PC-3 (cell line): ENCODE measurements at regions not wholly inside any gene's neighbourhood (a gene's known extent, or its start where the extent isn't known, plus 50 kb on each side); places are given as distances from the start of the nearest gene placed in this dataset.

Experiments
- EZH2 ChIP-seq: fragments of 300-600 bp; sonication (generic); IDR thresholded peaks from one replicate; pipeline ENCODE4 v1.6.1; 2017; ENCODE audit warnings: antibody characterized with exemption, mild to moderate bottlenecking, low read length; ENCODE audit not compliant: unreplicated experiment
- EZH2phosphoT487 ChIP-seq: fragments of 300-600 bp; sonication (generic); IDR thresholded peaks from 2 replicates; pipeline ENCODE4 v1.6.1; 2018; ENCODE audit warnings: mild to moderate bottlenecking, antibody characterized with exemption, low read length, borderline replicate concordance
- TF ChIP-seq, protein P1 (sequence below): fragments of 300-600 bp; sonication (generic); conservative IDR thresholded peaks from 2 replicates; pipeline ENCODE4 v1.5.1; 2017; ENCODE audit warnings: antibody characterized with exemption, low read depth, mild to moderate bottlenecking, low read length

DNA sequence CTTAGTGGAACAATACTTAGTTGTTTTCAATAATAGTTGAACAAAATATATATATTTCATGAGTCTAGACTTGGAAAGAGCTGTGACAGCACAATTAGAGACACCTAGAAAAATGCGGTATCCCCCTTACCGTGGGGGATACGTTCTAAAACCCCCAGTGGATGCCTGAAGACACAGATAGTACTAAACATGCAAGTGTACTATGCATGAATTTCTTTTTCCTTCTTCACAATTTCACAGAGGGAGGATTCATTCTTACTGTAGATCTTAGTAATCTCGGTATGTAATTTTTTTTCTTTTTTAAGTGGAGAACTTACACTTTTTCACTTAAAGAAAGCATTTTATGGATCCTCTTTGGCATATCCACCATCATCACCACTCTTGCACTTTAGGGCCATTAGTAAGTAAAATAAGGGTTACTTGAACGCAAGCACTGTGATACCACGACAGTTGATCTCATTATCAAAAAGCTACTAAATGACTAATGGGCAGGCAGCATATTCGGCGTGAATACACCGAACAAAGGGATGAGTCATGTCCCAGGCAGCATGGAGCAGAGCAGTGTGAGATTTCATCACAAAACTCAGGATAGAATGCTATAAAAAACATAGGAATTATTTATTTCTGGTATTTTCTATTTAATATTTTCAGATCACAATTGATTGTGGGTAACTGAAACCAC is 72.3 kb upstream of the ZNF280D start:
- no peak for TF ChIP-seq EZH2
- TF ChIP-seq, protein P1, sequence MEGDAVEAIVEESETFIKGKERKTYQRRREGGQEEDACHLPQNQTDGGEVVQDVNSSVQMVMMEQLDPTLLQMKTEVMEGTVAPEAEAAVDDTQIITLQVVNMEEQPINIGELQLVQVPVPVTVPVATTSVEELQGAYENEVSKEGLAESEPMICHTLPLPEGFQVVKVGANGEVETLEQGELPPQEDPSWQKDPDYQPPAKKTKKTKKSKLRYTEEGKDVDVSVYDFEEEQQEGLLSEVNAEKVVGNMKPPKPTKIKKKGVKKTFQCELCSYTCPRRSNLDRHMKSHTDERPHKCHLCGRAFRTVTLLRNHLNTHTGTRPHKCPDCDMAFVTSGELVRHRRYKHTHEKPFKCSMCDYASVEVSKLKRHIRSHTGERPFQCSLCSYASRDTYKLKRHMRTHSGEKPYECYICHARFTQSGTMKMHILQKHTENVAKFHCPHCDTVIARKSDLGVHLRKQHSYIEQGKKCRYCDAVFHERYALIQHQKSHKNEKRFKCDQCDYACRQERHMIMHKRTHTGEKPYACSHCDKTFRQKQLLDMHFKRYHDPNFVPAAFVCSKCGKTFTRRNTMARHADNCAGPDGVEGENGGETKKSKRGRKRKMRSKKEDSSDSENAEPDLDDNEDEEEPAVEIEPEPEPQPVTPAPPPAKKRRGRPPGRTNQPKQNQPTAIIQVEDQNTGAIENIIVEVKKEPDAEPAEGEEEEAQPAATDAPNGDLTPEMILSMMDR = no peak
- TF ChIP-seq EZH2phosphoT487 = no peak
